Heart right ventricle (tissue), 16 donors: ENCODE measurements at regions not wholly inside any gene's neighbourhood (a gene's known extent, or its start where the extent isn't known, plus 50 kb on each side); places are given as distances from the start of the nearest gene placed in this dataset.

Experiments
- ATAC-seq, 8 donors: fragments of 200-7000 bp; cut with Tn5 transposase; one replicate each; pipeline ENCODE4 v1.9.1; 2020; ENCODE audit warnings: mild to moderate bottlenecking in 8 of 8, moderate library complexity in 8 of 8, moderate number of reproducible peaks in 1 of 8
- DNase-seq, 2 donors: peaks; one replicate each; pipeline ENCODE4 v3.0.0-alpha.2; 2020
- H3K27ac ChIP-seq, 10 donors: fragments of 200-600 bp; sonication (generic) in 2 of 10; one replicate each; pipeline versions ENCODE4 v1.5.0 to v1.8.0; 2020 to 2022; ENCODE audit warnings: mild to moderate bottlenecking in 3 of 10
- H3K27me3 ChIP-seq, 7 donors: fragments of 200-600 bp; one replicate each; pipeline ENCODE4 v1.8.0; 2021 to 2022; ENCODE audit warnings: mild to moderate bottlenecking in 2 of 7
- H3K36me3 ChIP-seq, 9 donors: fragments of 200-600 bp; sonication (generic) in 1 of 9; one replicate each; pipeline versions ENCODE4 v1.5.0 to v1.8.0; 2020 to 2022; ENCODE audit warnings: mild to moderate bottlenecking in 2 of 9
- H3K4me1 ChIP-seq, 9 donors: fragments of 200-600 bp; sonication (generic) in 1 of 9; one replicate each; pipeline versions ENCODE4 v1.5.0 to v1.8.0; 2020 to 2022; ENCODE audit warnings: mild to moderate bottlenecking in 4 of 9
- H3K4me3 ChIP-seq, 10 donors: fragments of 200-600 bp; sonication (generic) in 2 of 10; one replicate each; pipeline versions ENCODE4 v1.5.0 to v1.8.0; 2020 to 2022; ENCODE audit warnings: mild to moderate bottlenecking in 7 of 10, moderate library complexity in 2 of 10
- H3K9me3 ChIP-seq, 11 donors: fragments of 200-600 bp in 10 of 11; sonication (generic) in 2 of 11; one replicate each; pipeline versions ENCODE4 v1.5.0 to v1.8.0; 2013 to 2022; ENCODE audit warnings: mild to moderate bottlenecking in 2 of 11, control low read depth in 1 of 11, moderate library complexity in 1 of 11
- CTCF ChIP-seq, 9 donors: fragments of 200-600 bp; sonication (generic) in 2 of 9; IDR thresholded peaks; one replicate each; pipeline versions ENCODE4 v1.5.0 to v1.8.0; 2021 to 2022; ENCODE audit warnings: antibody characterized with exemption in 9 of 9, mild to moderate bottlenecking in 5 of 9, moderate library complexity in 1 of 9
- WGBS, 2 donors: extraction: QIAGEN DNeasy Blood & Tissue Kit; methylation state at CpG; one replicate each; pipeline ENCODE4 v1.1.7; 2013; ENCODE audit warnings: inconsistent platforms in 1 of 2; 5-methylcytosine and 5-hydroxymethylcytosine counted together
- intact Hi-C, 10 donors: fragments of 100-400 bp; cut with DNase I; formaldehyde crosslinking; loops; one replicate each; pipeline versions ENCODE4 v1.11.1 to v1.14.2; 2022
- donor health status: Arrhythmogenic right ventricular cardiomyopathy.
- donor health status: ischemic (EF 13 %, LVEDD 7.1; RV severe dilation, severe dysfunction).
- donor health status: healthy with polysubstance abuse.
- donor health status: DM: no; HTN: yes; CAD: no.
- donor health status: DM: no; HTN: no; CAD: no.
- donor health status: ischemic (EF 25% LVEDD 6.9; RV normal size, moderate dysfunction).
- donor health status: ischemic (EF 25% LVEDD 5.7; RV mildly dilated, moderate dysfunction).
- donor health status: healthy.
- donor health status: DM: yes; HTN: yes; CAD: no.
- donor health status: Ischemic cardiomyopathy.
- donor health status: ischemic (EF 35%, LVEDD 5.7; RV mildly dilated, moderate dysfunction).
- donor health status: nonischemic (EF 11% LVEDD 7.7; RV severe dilation, severe dysfunction).
- donor health status: DM: yes; HTN: yes; CAD: no.
- donor health status: PGD.
- donor health status: ischemic (EF 29% LVEDD 5.4; RV normal size, mild dysfunction).
- donor health status: nonischemic (EF 23%, LVEDD 6.1; RV moderate dilation, normal function).

- Histone ChIP-seq H3K27ac (no peak overlapping the region), H3K4me1 (no peaks in the 10 kb centered on the region), H3K4me3 (no peak overlapping the region), H3K36me3 (no peaks in the 10 kb centered on the region), H3K9me3 (no peaks in the 10 kb centered on the region), H3K27me3 (peaks cover 0 to 23% (median 0%) of the 10 kb centered on the region in 7 donors)
- TF ChIP-seq CTCF (IDR thresholded peaks at IDR 0.05) = no peak
- 74 to 81% methylated on average over 1 of the region's 1 CpG for WGBS, 2 donors
- DNase-seq (no peak), ATAC-seq (no peak)
- intact Hi-C loops = no loop called here
These were observed 974.9 kb downstream of the RPA4 start for GRCh38 chrX:97858592-97858991.

- ATAC-seq = no peak
- H3K27ac ChIP-seq = no peak overlapping the region
- H3K27me3 ChIP-seq = peaks cover 0 to 23% (median 0%) of the 10 kb centered on the region in 7 donors
- intact Hi-C loops = no loop called here
- no peak for TF ChIP-seq CTCF (IDR thresholded peaks at IDR 0.05)
- H3K9me3 ChIP-seq = no peaks in the 10 kb centered on the region
- no peak overlapping the region for H3K4me3 ChIP-seq
- DNase-seq = no peak
- no peaks in the 10 kb centered on the region for H3K4me1 ChIP-seq
- 85 to 89% methylated on average over 1 of the region's 1 CpG for WGBS, 2 donors
- no peaks in the 10 kb centered on the region for H3K36me3 ChIP-seq
These were observed 976.5 kb downstream of the RPA4 start for GRCh38 chrX:97860226-97860625.

- Histone ChIP-seq H3K4me1 (no peaks in the 10 kb centered on the region), H3K9me3 (no peaks in the 10 kb centered on the region), H3K36me3 (no peaks in the 10 kb centered on the region), H3K4me3 (no peak overlapping the region), H3K27me3 (peaks cover 0 to 11% (median 0%) of the 10 kb centered on the region in 7 donors), H3K27ac (no peak overlapping the region)
- no peak for TF ChIP-seq CTCF (IDR thresholded peaks at IDR 0.05)
- intact Hi-C loops = no loop called here
- no peak for DNase-seq
- ATAC-seq = no peak
- 67 to 81% methylated on average over 3 of the region's 3 CpGs for WGBS, 2 donors
These were observed 979.6 kb downstream of the RPA4 start for GRCh38 chrX:97863261-97863660.

- Histone ChIP-seq H3K9me3 (no peaks in the 10 kb centered on the region), H3K27me3 (peaks cover 0 to 10% (median 0%) of the 10 kb centered on the region in 7 donors), H3K4me3 (no peak overlapping the region), H3K27ac (no peak overlapping the region), H3K4me1 (no peaks in the 10 kb centered on the region), H3K36me3 (no peaks in the 10 kb centered on the region)
- intact Hi-C loops = no loop called here
- DNase-seq (no peak), ATAC-seq (no peak)
- 53 to 59% methylated on average over 2 of the region's 2 CpGs for WGBS, 2 donors
- no peak for TF ChIP-seq CTCF (IDR thresholded peaks at IDR 0.05)
These were observed 983.6 kb downstream of the RPA4 start for GRCh38 chrX:97867266-97867665.
